Pancreas (tissue), 10 donors: ENCODE measurements at regions not wholly inside any gene's neighbourhood (a gene's known extent, or its start where the extent isn't known, plus 50 kb on each side); places are given as distances from the start of the nearest gene placed in this dataset.
A peak's percentile ranks its signal among the peaks of the same experiment; 100 is the strongest.

ENCODE experiments used
- ATAC-seq, 4 donors: fragments of 200-7000 bp; cut with Tn5 transposase; one replicate each; pipeline versions ENCODE4 v1.8.0 to v1.9.1; 2020; ENCODE audit warnings: mild to moderate bottlenecking in 4 of 4, moderate library complexity in 4 of 4
- DNase-seq, 6 donors: peaks; one replicate each; pipeline ENCODE4 v3.0.0-alpha.2; 2020
- FAIRE-seq: peaks from 2 replicates; lab custom pipeline; 2012; peaks lifted over from hg19 to GRCh38; lab: Jason Lieb, UNC
- H3K27ac ChIP-seq, 4 donors: fragments of 200-600 bp; sonication (generic); 1 replicate in 3 of 4; 2 replicates in 1 of 4; pipeline versions ENCODE4 v1.5.0 to v1.8.0; 2020
- H3K27me3 ChIP-seq, 4 donors: fragments of 200-600 bp; one replicate each; pipeline ENCODE4 v1.8.0; 2021
- H3K36me3 ChIP-seq, 3 donors: fragments of 200-600 bp; sonication (generic) in 1 of 3; one replicate each; pipeline versions ENCODE4 v1.5.0 to v1.8.0; 2020 to 2021
- H3K4me1 ChIP-seq, 3 donors: fragments of 200-600 bp; one replicate each; pipeline ENCODE4 v1.8.0; 2021
- H3K4me3 ChIP-seq, 4 donors: fragments of 200-600 bp; sonication (generic) in 2 of 4; one replicate each; pipeline versions ENCODE4 v1.5.0 to v1.8.0; 2020 to 2021
- H3K9me3 ChIP-seq, 4 donors: fragments of 200-600 bp; one replicate each; pipeline ENCODE4 v1.8.0; 2021
- WGBS, 2 donors: extraction: QIAGEN DNeasy Blood & Tissue Kit; methylation state at CpG; one replicate each; pipeline ENCODE4 v1.1.7; 2013; 5-methylcytosine and 5-hydroxymethylcytosine counted together
- intact Hi-C, 3 donors: fragments of 100-400 bp; cut with DNase I; formaldehyde crosslinking; loops; one replicate each; pipeline versions ENCODE4 v1.11.1 to v1.14.2; 2022
- TF ChIP-seq, protein P1 (sequence below), 4 donors: fragments of 200-600 bp; sonication (generic) in 3 of 4; IDR thresholded peaks; one replicate each; pipeline versions ENCODE4 v1.5.0 to v1.8.0; 2021; ENCODE audit warnings: antibody characterized with exemption in 4 of 4
- donor health status: healthy with polysubstance abuse.
- donor health status: DM: no; HTN: no; CAD: no; lungs with moderate emphysema.
- donor health status: DM: no; HTN: no; CAD: no.
- donor health status: control.
- donor health status: control.
- donor health status: Bipolar disorder and iron deficiency.
- donor health status: DM: yes; HTN: yes; CAD: no.
- donor health status: DM: no; HTN: no; CAD: no.
- donor health status: DM: no; HTN: no; CAD: no.
- donor health status: DM: yes; HTN: yes; CAD: no.

DNA sequence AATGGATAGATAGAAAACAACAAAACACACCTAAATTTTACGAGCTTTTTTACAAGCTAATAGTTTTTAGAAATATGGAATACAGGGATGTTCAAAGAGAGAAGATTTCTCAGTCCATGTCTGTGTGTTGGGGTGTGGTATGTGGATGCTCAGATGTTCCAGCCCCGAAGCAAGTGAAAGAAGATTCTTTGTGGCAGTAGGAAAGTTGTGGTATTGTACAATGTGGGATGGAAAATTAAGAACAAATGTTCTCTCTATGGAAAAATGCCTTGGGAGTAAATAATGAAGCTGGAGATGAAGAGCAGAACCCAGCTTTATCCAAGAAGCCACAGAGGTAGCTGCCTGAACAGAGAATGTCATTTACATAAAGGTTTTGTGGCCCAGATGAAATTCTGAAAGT is 150.3 kb upstream of the PRKD1 start:
- intact Hi-C loops = no loop called here
- 46 to 68% methylated on average over 2 of the region's 2 CpGs for WGBS, 2 donors
- Histone ChIP-seq H3K36me3 (no peaks in the 10 kb centered on the region), H3K9me3 (no peaks in the 10 kb centered on the region), H3K4me1 (no peaks in the 10 kb centered on the region), H3K27ac (no peak overlapping the region), H3K27me3 (no peaks in the 10 kb centered on the region), H3K4me3 (no peak overlapping the region)
- FAIRE-seq (no peak), DNase-seq (no peak), ATAC-seq (no peak)
- TF ChIP-seq, protein P1, sequence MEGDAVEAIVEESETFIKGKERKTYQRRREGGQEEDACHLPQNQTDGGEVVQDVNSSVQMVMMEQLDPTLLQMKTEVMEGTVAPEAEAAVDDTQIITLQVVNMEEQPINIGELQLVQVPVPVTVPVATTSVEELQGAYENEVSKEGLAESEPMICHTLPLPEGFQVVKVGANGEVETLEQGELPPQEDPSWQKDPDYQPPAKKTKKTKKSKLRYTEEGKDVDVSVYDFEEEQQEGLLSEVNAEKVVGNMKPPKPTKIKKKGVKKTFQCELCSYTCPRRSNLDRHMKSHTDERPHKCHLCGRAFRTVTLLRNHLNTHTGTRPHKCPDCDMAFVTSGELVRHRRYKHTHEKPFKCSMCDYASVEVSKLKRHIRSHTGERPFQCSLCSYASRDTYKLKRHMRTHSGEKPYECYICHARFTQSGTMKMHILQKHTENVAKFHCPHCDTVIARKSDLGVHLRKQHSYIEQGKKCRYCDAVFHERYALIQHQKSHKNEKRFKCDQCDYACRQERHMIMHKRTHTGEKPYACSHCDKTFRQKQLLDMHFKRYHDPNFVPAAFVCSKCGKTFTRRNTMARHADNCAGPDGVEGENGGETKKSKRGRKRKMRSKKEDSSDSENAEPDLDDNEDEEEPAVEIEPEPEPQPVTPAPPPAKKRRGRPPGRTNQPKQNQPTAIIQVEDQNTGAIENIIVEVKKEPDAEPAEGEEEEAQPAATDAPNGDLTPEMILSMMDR (IDR thresholded peaks at IDR 0.05) = no peak

DNA sequence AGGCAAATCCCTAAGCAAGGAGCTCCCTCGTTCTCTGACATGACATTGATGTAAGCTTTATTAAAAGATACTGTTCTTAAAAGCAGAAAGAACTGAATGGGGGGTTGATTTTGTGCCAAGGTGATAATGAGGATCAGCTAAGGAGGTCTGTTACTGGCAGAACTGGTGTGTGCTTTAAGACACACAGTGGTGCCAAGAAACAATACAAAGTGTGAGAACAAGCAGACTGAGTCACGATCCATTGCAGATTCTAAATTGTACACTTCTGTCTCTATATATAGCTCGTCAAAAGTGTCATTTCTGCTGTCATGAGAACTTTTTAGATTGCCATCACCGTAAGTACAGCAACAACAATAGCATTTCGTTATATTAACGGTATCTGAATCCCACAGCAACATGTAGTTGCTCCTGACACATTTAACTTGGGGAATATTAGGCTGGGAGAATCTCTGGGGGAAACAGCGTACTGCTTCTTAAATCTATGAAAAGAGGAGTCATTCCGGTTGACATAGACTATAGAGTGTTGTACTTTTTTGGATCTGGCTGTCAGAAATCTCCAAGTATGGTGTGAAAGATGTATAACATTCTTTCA is 151.3 kb upstream of the PRKD1 start:
- Histone ChIP-seq H3K9me3 (no peaks in the 10 kb centered on the region), H3K36me3 (no peaks in the 10 kb centered on the region), H3K4me1 (no peaks in the 10 kb centered on the region), H3K27ac (no peak overlapping the region), H3K4me3 (no peak overlapping the region), H3K27me3 (no peaks in the 10 kb centered on the region)
- intact Hi-C loops = no loop called here
- ATAC-seq (no peak), FAIRE-seq (no peak), DNase-seq (no peak)
- TF ChIP-seq, protein P1 (IDR thresholded peaks at IDR 0.05) = no peak
- 64 to 71% methylated on average over 8 of the region's 8 CpGs for WGBS, 2 donors

DNA sequence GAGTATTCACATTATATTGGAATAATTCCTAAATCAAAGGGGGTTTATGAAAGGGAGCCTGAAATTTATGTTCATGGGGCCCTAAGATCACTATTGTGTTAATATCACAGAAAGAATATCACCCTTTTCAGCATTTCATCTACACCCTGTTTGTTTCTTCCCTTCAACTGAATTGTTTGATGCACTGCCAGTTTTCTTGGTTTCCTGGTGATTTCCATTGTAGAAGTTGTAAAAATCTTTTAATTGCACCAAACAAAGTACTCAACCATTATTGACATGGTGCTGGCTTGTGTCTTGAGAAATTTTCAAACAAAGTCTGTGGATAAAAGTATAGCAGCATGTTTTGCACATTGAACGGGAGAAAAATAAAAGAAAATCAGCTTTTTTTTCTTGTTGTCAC is 154.8 kb upstream of the PRKD1 start:
- Histone ChIP-seq H3K9me3 (no peaks in the 10 kb centered on the region), H3K36me3 (no peaks in the 10 kb centered on the region), H3K27ac (no peak overlapping the region), H3K4me3 (no peak overlapping the region), H3K27me3 (no peaks in the 10 kb centered on the region), H3K4me1 (no peaks in the 10 kb centered on the region)
- TF ChIP-seq, protein P1 (IDR thresholded peaks at IDR 0.05) = no peak
- intact Hi-C loops = no loop called here
- DNase-seq (no peak), FAIRE-seq (no peak), ATAC-seq (no peak)
- 55 to 79% methylated on average over 1 of the region's 1 CpG for WGBS, 2 donors

DNA sequence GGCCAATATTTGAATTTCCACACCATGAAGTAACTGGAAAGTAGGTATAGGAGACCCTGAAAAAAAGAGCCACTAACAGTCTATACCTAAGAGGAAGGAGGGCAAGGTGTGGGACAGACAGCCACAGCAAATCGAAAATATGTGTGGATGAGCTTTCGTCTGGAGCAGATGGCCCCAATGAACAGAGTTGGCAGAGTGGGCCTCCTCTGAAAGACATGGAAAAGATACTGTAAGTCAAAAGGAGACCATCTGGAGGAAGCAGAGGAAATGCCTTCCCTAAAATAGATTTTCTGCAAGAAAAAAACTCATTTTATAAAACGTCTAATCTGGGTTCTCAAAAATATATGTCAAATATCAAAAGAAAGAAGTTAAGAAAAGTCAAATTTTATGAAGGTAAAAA is 157.2 kb upstream of the PRKD1 start:
- WGBS, 2 donors = 75 to 82% methylated on average over 3 of the region's 3 CpGs
- FAIRE-seq = no peak
- DNase-seq = no peak
- Histone ChIP-seq H3K9me3 (no peaks in the 10 kb centered on the region), H3K4me1 (no peaks in the 10 kb centered on the region), H3K4me3 (no peak overlapping the region), H3K27ac (no peak overlapping the region), H3K27me3 (no peaks in the 10 kb centered on the region), H3K36me3 (no peaks in the 10 kb centered on the region)
- intact Hi-C loops = no loop called here
- no peak for ATAC-seq
- TF ChIP-seq, protein P1 (IDR thresholded peaks at IDR 0.05) = no peak

DNA sequence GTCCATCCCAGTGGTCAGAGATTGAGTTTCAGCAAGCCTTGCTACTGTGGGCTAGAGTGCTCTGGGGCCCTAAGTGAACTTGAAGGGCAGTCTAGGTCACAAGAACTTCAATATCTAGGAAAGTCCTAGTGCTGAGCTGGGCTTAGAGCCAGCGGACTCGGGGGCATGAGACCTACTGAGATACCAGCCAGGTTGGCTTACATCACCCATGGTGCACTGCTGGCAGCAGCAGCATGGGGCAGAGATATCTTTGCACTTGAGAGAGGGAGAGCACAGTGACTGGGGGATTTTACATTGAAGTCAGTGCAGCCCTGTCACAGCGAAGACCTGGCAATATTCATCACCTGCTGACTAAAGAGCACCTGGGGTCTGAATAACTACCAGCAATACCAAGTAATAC is 158.3 kb upstream of the PRKD1 start:
- DNase-seq = peak in 2 of 6 donors; percentile 15 to 27
- FAIRE-seq = no peak
- no peak for ATAC-seq

More for the DNA sequence above, 158.3 kb upstream of the PRKD1 start:
- intact Hi-C loops = no loop called here
- no peaks in the 10 kb centered on the region for H3K4me1 ChIP-seq
- no peaks in the 10 kb centered on the region for H3K9me3 ChIP-seq
- no peaks in the 10 kb centered on the region for H3K36me3 ChIP-seq
- no peaks in the 10 kb centered on the region for H3K27me3 ChIP-seq
- TF ChIP-seq, protein P1 (IDR thresholded peaks at IDR 0.05) = no peak
- H3K4me3 ChIP-seq = no peak overlapping the region
- no peak overlapping the region for H3K27ac ChIP-seq
- WGBS, 2 donors = 68 to 72% methylated on average over 3 of the region's 3 CpGs
